ENCODE measurements at regions not wholly inside any gene's neighbourhood (a gene's known extent, or its start where the extent isn't known, plus 50 kb on each side); places are given as distances from the start of the nearest gene placed in this dataset.
A peak's percentile ranks its signal among the peaks of the same experiment; 100 is the strongest.

- intact Hi-C loops (cut with micrococcal nuclease) (no loop called here), dilution Hi-C loops (cut with HindIII; ENCODE audit: low sequenced_read_pairs, unreplicated experiment) (no loop called here), in situ Hi-C loops (cut with MboI; ENCODE audit: low sequenced_read_pairs) (no loop called here)
- no peak overlapping the region for H3K18ac ChIP-seq (ENCODE audit: low read depth, low read length)
- H3K56ac ChIP-seq (ENCODE audit: extremely low read depth, insufficient read depth, low read length), result no peak overlapping the region
- no peak overlapping the region for H3K14ac ChIP-seq (replicated peaks; ENCODE audit: low read depth, low read length)
- H2AK9ac ChIP-seq (replicated peaks; ENCODE audit: low read depth, low read length, poor library complexity), result no peak overlapping the region
- no peak overlapping the region for H2AK5ac ChIP-seq (ENCODE audit: low read depth, low read length)
- no peaks in the 10 kb centered on the region for H3K9me1 ChIP-seq (ENCODE audit: insufficient read depth, low read length)
- H3K23ac ChIP-seq (ENCODE audit: low read depth, low read length), result no peak overlapping the region
- CTCF ChIA-PET, result no interaction called here
- no peaks in the 10 kb centered on the region for H3K79me1 ChIP-seq (ENCODE audit: low read depth in 1 of 2, low read length in 2 of 2)
- no peak overlapping the region for H2AFZ ChIP-seq (replicated peaks; ENCODE audit: low read length, poor library complexity)
- no peak for ATAC-seq (ENCODE audit: low read depth)
- DNase-seq, result no peak
- H4K91ac ChIP-seq (ENCODE audit: insufficient read depth, low read depth, low read length), result no peak overlapping the region
- H3K4me2 ChIP-seq (ENCODE audit: low read depth, low read length), result no peak overlapping the region
- no peak overlapping the region for H4K5ac ChIP-seq (ENCODE audit: low read depth, low read length)
- no peaks in the 10 kb centered on the region for H3K9me3 ChIP-seq (ENCODE audit: control insufficient read depth, insufficient read depth, low read length)
- H3K27ac ChIP-seq (ENCODE audit: insufficient read depth, low read length), result no peak overlapping the region
- no peak overlapping the region for H2BK20ac ChIP-seq (ENCODE audit: low read depth, low read length)
- no peak overlapping the region for H2BK120ac ChIP-seq (ENCODE audit: low read depth, low read length)
- no peak overlapping the region for H3K4me3 ChIP-seq (ENCODE audit: insufficient read depth, low read depth, low read length)
- TF ChIP-seq CEBPB (IDR thresholded peaks at IDR 0.05; ENCODE audit: low read depth, low read length), result peak; percentile 63
- no peak for TF ChIP-seq CHD1 (IDR thresholded peaks at IDR 0.05; ENCODE audit: low read depth, low read length)
- no peak for TF ChIP-seq BHLHE40 (IDR thresholded peaks at IDR 0.05; ENCODE audit: low read depth, low read length)
- no peaks in the 10 kb centered on the region for H3K4me1 ChIP-seq (ENCODE audit: control insufficient read depth, insufficient read depth, low read length)
- H3K9ac ChIP-seq (ENCODE audit: low read depth, low read length), result no peak overlapping the region
- H2BK15ac ChIP-seq (ENCODE audit: low read depth, low read length), result no peak overlapping the region
- WGBS, 2 experiments (ENCODE audit: extremely low coverage in 2 of 2, insufficient read length in 1 of 2), result no CpG with 5 or more reads among the region's 4 CpGs
- POLR2A ChIA-PET (ENCODE audit: unreplicated experiment), result no interaction called here
- peaks cover 4% of the 10 kb centered on the region; the same call in 1 of the 2 replicates for H3K27me3 ChIP-seq (ENCODE audit: control insufficient read depth, insufficient read depth, low read length)
- H4K20me1 ChIP-seq (ENCODE audit: insufficient read depth, low read length), result no peaks in the 10 kb centered on the region
- H3K4ac ChIP-seq (ENCODE audit: low read depth, low read length), result no peak overlapping the region
- H4K8ac ChIP-seq (ENCODE audit: low read depth in 2 of 2, low read length in 2 of 2), result no peak overlapping the region
- H2BK5ac ChIP-seq (ENCODE audit: low read depth, low read length, poor library complexity, severe bottlenecking), result no peak overlapping the region
- no peaks in the 10 kb centered on the region for H3K36me3 ChIP-seq (ENCODE audit: control insufficient read depth, insufficient read depth, low read length)
- no TSS peak for BruUV-seq (replicated peaks)
These were observed 69.5 kb downstream of the ACTL7B start for GRCh38 chr9:108786322-108786721.
